ENCODE measurements at regions not wholly inside any gene's neighbourhood (a gene's known extent, or its start where the extent isn't known, plus 50 kb on each side); places are given as distances from the start of the nearest gene placed in this dataset.

GRCh38 chr13:111565400-111565799 lies 245.0 kb downstream of the TEX29 start:
- DNase-seq: no peak
- Mint-ChIP-seq H3K27me3 (peaks cover 26% of the 10 kb centered on the region), H3K27ac (no peak overlapping the region)

GRCh38 chr13:111566567-111566966 lies 246.1 kb downstream of the TEX29 start:
- Mint-ChIP-seq H3K27me3 (peaks cover 22% of the 10 kb centered on the region), H3K4me1 (ENCODE audit: low read depth) (no peaks in the 10 kb centered on the region), H3K27ac (no peak overlapping the region), H3K36me3 (ENCODE audit: low read depth) (no peaks in the 10 kb centered on the region), H3K4me3 (no peak overlapping the region), H3K9me3 (no peaks in the 10 kb centered on the region)
- DNase-seq (no peak), ATAC-seq (ENCODE audit: poor library complexity) (no peak)
- CTCF ChIA-PET: no interaction called here
- Histone ChIP-seq H3K4me3 (ENCODE audit: low read length) (no peak overlapping the region), H3K4me1 (ENCODE audit: insufficient read depth, low read length) (no peaks in the 10 kb centered on the region), H3K27ac (ENCODE audit: low read depth in 1 of 2, low read length in 2 of 2) (no peak overlapping the region), H3K36me3 (ENCODE audit: insufficient read depth, low read length) (no peaks in the 10 kb centered on the region), H3K9me3 (ENCODE audit: control insufficient read depth in 1 of 2, insufficient read depth in 1 of 2, low read length in 2 of 2) (peaks cover 0 to 6% of the 10 kb centered on the region in 2 experiments), H3K27me3 (ENCODE audit: control insufficient read depth in 1 of 2, insufficient read depth in 2 of 2, low read length in 2 of 2) (no peaks in the 10 kb centered on the region)
- POLR2A ChIA-PET: no interaction called here
- no peak for TF ChIP-seq CTCF (IDR thresholded peaks at IDR 0.05)
- intact Hi-C loops (cut with DNase I, micrococcal nuclease): no loop called here

More at GRCh38 chr13:111565400-111565799, 245.0 kb downstream of the TEX29 start:
- intact Hi-C loops (cut with DNase I, micrococcal nuclease): no loop called here
- TF ChIP-seq CTCF (IDR thresholded peaks at IDR 0.05): no peak
- H3K36me3 Mint-ChIP-seq (ENCODE audit: low read depth): no peaks in the 10 kb centered on the region
- H3K4me3 ChIP-seq (ENCODE audit: low read length): no peak overlapping the region
- no peak for ATAC-seq (ENCODE audit: poor library complexity)
- H3K4me1 Mint-ChIP-seq (ENCODE audit: low read depth): no peaks in the 10 kb centered on the region
- no peaks in the 10 kb centered on the region for H3K27me3 ChIP-seq (ENCODE audit: control insufficient read depth in 1 of 2, insufficient read depth in 2 of 2, low read length in 2 of 2)
- peaks cover 0 to 10% of the 10 kb centered on the region in 2 experiments for H3K9me3 ChIP-seq (ENCODE audit: control insufficient read depth in 1 of 2, insufficient read depth in 1 of 2, low read length in 2 of 2)
- ChIA-PET POLR2A (no interaction called here), CTCF (no interaction called here)
- no peaks in the 10 kb centered on the region for H3K4me1 ChIP-seq (ENCODE audit: insufficient read depth, low read length)
- no peaks in the 10 kb centered on the region for H3K9me3 Mint-ChIP-seq
- H3K36me3 ChIP-seq (ENCODE audit: insufficient read depth, low read length): no peaks in the 10 kb centered on the region
- no peak overlapping the region for H3K27ac ChIP-seq (ENCODE audit: low read depth in 1 of 2, low read length in 2 of 2)
- no peak overlapping the region for H3K4me3 Mint-ChIP-seq

- Histone ChIP-seq H3K36me3 (ENCODE audit: insufficient read depth, low read length) (no peaks in the 10 kb centered on the region), H3K4me1 (ENCODE audit: insufficient read depth, low read length) (no peaks in the 10 kb centered on the region), H3K9me3 (ENCODE audit: control insufficient read depth in 1 of 2, insufficient read depth in 1 of 2, low read length in 2 of 2) (peaks cover 0 to 7% of the 10 kb centered on the region in 2 experiments), H3K27me3 (ENCODE audit: control insufficient read depth in 1 of 2, insufficient read depth in 2 of 2, low read length in 2 of 2) (no peaks in the 10 kb centered on the region), H3K4me3 (ENCODE audit: low read length) (no peak overlapping the region), H3K27ac (ENCODE audit: low read depth in 1 of 2, low read length in 2 of 2) (no peak overlapping the region)
- Mint-ChIP-seq H3K27me3 (peaks cover 19% of the 10 kb centered on the region), H3K4me1 (ENCODE audit: low read depth) (no peaks in the 10 kb centered on the region), H3K27ac (no peak overlapping the region), H3K9me3 (no peaks in the 10 kb centered on the region), H3K4me3 (no peak overlapping the region), H3K36me3 (ENCODE audit: low read depth) (no peaks in the 10 kb centered on the region)
- ATAC-seq (ENCODE audit: poor library complexity) (no peak), DNase-seq (no peak)
- ChIA-PET POLR2A (no interaction called here), CTCF (no interaction called here)
- no peak for TF ChIP-seq CTCF (IDR thresholded peaks at IDR 0.05)
- intact Hi-C loops (cut with DNase I, micrococcal nuclease): no loop called here
Measured at GRCh38 chr13:111567637-111568036, 247.2 kb downstream of the TEX29 start.

Measured in CD4-positive, alpha-beta T cell (primary cell).